GM19025 (cell line): ENCODE measurements at regions not wholly inside any gene's neighbourhood (a gene's known extent, or its start where the extent isn't known, plus 50 kb on each side); places are given as distances from the start of the nearest gene placed in this dataset.
"Not testable (repeated sequence)": the region's sequence is repeated elsewhere in the genome, so short reads cannot be mapped to it uniquely, and the experiment has no call there.

ENCODE experiments used
- ATAC-seq: cut with Tn5 transposase; IDR thresholded peaks from one replicate; pipeline ENCODE4 v1.9.1; 2021; ENCODE audit warnings: mild to moderate bottlenecking, low read depth, moderate library complexity; ENCODE audit not compliant: unreplicated experiment

- no peak for ATAC-seq
Measured at GRCh38 chr11:116390963-116391362, 381.8 kb downstream of the BUD13 start.

GRCh38 chr11:116388146-116388545, 384.6 kb downstream of the BUD13 start:
- ATAC-seq: no peak

GRCh38 chr11:116387641-116388040, 385.1 kb downstream of the BUD13 start:
- ATAC-seq: no peak

- no peak for ATAC-seq
Measured at GRCh38 chr11:116386118-116386699, 386.6 kb downstream of the BUD13 start.

- ATAC-seq: no peak
Measured at GRCh38 chr11:116384876-116385275, 387.9 kb downstream of the BUD13 start.

GRCh38 chr11:116384407-116384806, 388.4 kb downstream of the BUD13 start:
- no peak for ATAC-seq

GRCh38 chr11:116379185-116379828, 393.5 kb downstream of the BUD13 start:
- no peak for ATAC-seq

GRCh38 chr11:116376547-116376946, 396.2 kb downstream of the BUD13 start:
- no peak for ATAC-seq

- no peak for ATAC-seq
Measured at GRCh38 chr11:116376054-116376453, 396.7 kb downstream of the BUD13 start.

GRCh38 chr11:116375221-116375620, 397.6 kb downstream of the BUD13 start:
- no peak for ATAC-seq

- ATAC-seq: no peak
Measured at GRCh38 chr11:116374085-116374484, 398.7 kb downstream of the BUD13 start.

GRCh38 chr11:116373104-116373944, 399.5 kb downstream of the BUD13 start:
- no peak for ATAC-seq

- no peak for ATAC-seq
Measured at GRCh38 chr11:116371146-116371545, 401.6 kb downstream of the BUD13 start.

- no peak for ATAC-seq
Measured at GRCh38 chr11:116368784-116369183, 404.0 kb downstream of the BUD13 start.

- ATAC-seq: no peak
Measured at GRCh38 chr11:116366980-116367645, 405.7 kb downstream of the BUD13 start.

GRCh38 chr11:116366451-116366850, 406.3 kb downstream of the BUD13 start:
- ATAC-seq: no peak

- not testable (repeated sequence) for ATAC-seq
Measured at GRCh38 chr11:116364925-116365324, 407.9 kb downstream of the BUD13 start.

GRCh38 chr11:116364348-116364747, 408.4 kb downstream of the BUD13 start:
- no peak for ATAC-seq

- ATAC-seq: no peak
Measured at GRCh38 chr11:116360221-116360941, 412.4 kb downstream of the BUD13 start.

- no peak for ATAC-seq
Measured at GRCh38 chr11:116357784-116358544, 414.8 kb downstream of the BUD13 start.
